WTC11 (cell line): ENCODE measurements at regions not wholly inside any gene's neighbourhood (a gene's known extent, or its start where the extent isn't known, plus 50 kb on each side); places are given as distances from the start of the nearest gene placed in this dataset.

Experiments
- ATAC-seq: fragments of 200-7000 bp; cut with Tn5 transposase; 2 replicates; pipeline ENCODE4 v1.10.0; 2021; ENCODE audit warnings: mild to moderate bottlenecking, moderate library complexity
- CTCF ChIA-PET: fragments of 300-600 bp; sonication (Branson Sonifier 250); formaldehyde crosslinking; loops from one replicate; lab custom pipeline; 2021; ENCODE audit warnings: antibody characterized with exemption; lab: Charles Lee
- POLR2A ChIA-PET: fragments of 350-600 bp; sonication (Branson Sonifier 250); formaldehyde crosslinking; loops from one replicate; lab custom pipeline; 2021; ENCODE audit warnings: antibody characterized with exemption; lab: Charles Lee
- DNase-seq: peaks from one replicate; pipeline ENCODE4 v3.0.0; 2021; ENCODE audit warnings: low spot score
- H3K27ac Mint-ChIP-seq: 2 replicates; pipeline ENCODE4 v1.8.0; 2021; ENCODE audit warnings: mixed read lengths
- H3K27me3 Mint-ChIP-seq: 2 replicates; pipeline ENCODE4 v1.8.0; 2021; ENCODE audit warnings: low read depth, mild to moderate bottlenecking, moderate library complexity, mixed read lengths
- H3K36me3 Mint-ChIP-seq: 2 replicates; pipeline ENCODE4 v1.8.0; 2021; ENCODE audit warnings: mixed read lengths
- H3K4me1 Mint-ChIP-seq: 2 replicates; pipeline ENCODE4 v1.8.0; 2022; ENCODE audit warnings: mixed read lengths
- H3K4me3 Mint-ChIP-seq: 2 replicates; pipeline ENCODE4 v1.8.0; 2021; ENCODE audit warnings: mild to moderate bottlenecking, moderate library complexity, mixed read lengths
- H3K9me3 Mint-ChIP-seq: 2 replicates; pipeline ENCODE4 v1.8.0; 2021; ENCODE audit warnings: mixed read lengths
- AR ChIP-seq: fragments of 250-450 bp; sonication (Bioruptor Pico); IDR thresholded peaks from 2 replicates; pipeline ENCODE4 v1.9.0; 2021; ENCODE audit warnings: mild to moderate bottlenecking
- CREM ChIP-seq: sonication (generic); formaldehyde crosslinking; IDR thresholded peaks from 2 replicates; pipeline ENCODE4 v1.8.1; 2022; ENCODE audit warnings: mild to moderate bottlenecking, missing genetic modification reagents, moderate library complexity
- CTCF ChIP-seq: fragments of 200-600 bp; IDR thresholded peaks from 2 replicates; pipeline ENCODE4 v1.8.0; 2022; ENCODE audit warnings: antibody characterized with exemption
- ELF4 ChIP-seq: sonication (generic); formaldehyde crosslinking; IDR thresholded peaks from 2 replicates; pipeline ENCODE4 v1.8.1; 2022; ENCODE audit warnings: low read depth, mild to moderate bottlenecking, moderate library complexity, missing genetic modification reagents
- ETV6 ChIP-seq: sonication (generic); formaldehyde crosslinking; IDR thresholded peaks from 2 replicates; pipeline ENCODE4 v1.8.1; 2022; ENCODE audit warnings: mild to moderate bottlenecking, missing genetic modification reagents
- FOXJ3 ChIP-seq: sonication (generic); formaldehyde crosslinking; IDR thresholded peaks from 2 replicates; pipeline ENCODE4 v1.9.0; 2021; ENCODE audit warnings: missing genetic modification reagents, mild to moderate bottlenecking, borderline replicate concordance
- HMGA2 ChIP-seq: fragments of 250-450 bp; sonication (Bioruptor Pico); IDR thresholded peaks from 2 replicates; pipeline ENCODE4 v1.4.0; 2021; ENCODE audit warnings: mild to moderate bottlenecking, moderate library complexity
- NR3C1 ChIP-seq: sonication (generic); formaldehyde crosslinking; conservative IDR thresholded peaks from 2 replicates; pipeline ENCODE4 v1.8.1; 2023; ENCODE audit warnings: low read depth, mild to moderate bottlenecking, missing genetic modification reagents
- OVOL2 ChIP-seq: fragments of 250-450 bp; sonication (Bioruptor Pico); IDR thresholded peaks from 2 replicates; pipeline ENCODE4 v1.9.0; 2021; ENCODE audit warnings: mild to moderate bottlenecking, borderline replicate concordance
- ZNF121 ChIP-seq: sonication (generic); formaldehyde crosslinking; IDR thresholded peaks from 2 replicates; pipeline ENCODE4 v1.8.0; 2023; ENCODE audit warnings: missing genetic modification reagents
- ZNF219 ChIP-seq: sonication (generic); formaldehyde crosslinking; IDR thresholded peaks from 2 replicates; pipeline ENCODE4 v1.8.0; 2023; ENCODE audit warnings: missing genetic modification reagents, mild to moderate bottlenecking, borderline replicate concordance
- ZNF263 ChIP-seq: sonication (generic); formaldehyde crosslinking; IDR thresholded peaks from 2 replicates; pipeline ENCODE4 v1.8.1; 2022; ENCODE audit warnings: low read depth, mild to moderate bottlenecking, moderate library complexity, missing genetic modification reagents
- ZNF423 ChIP-seq: fragments of 250-450 bp; sonication (Bioruptor Pico); IDR thresholded peaks from 2 replicates; pipeline ENCODE4 v2.1.2; 2022; ENCODE audit warnings: mild to moderate bottlenecking, moderate library complexity
- ZNF671 ChIP-seq: fragments of 250-450 bp; sonication (Bioruptor Pico); IDR thresholded peaks from 2 replicates; pipeline ENCODE4 v1.8.0; 2021; ENCODE audit warnings: mild to moderate bottlenecking
- TF ChIP-seq, protein P1 (sequence below): sonication (generic); formaldehyde crosslinking; IDR thresholded peaks from 2 replicates; pipeline ENCODE4 v1.8.0; 2022; ENCODE audit warnings: mild to moderate bottlenecking, missing genetic modification reagents
- TF ChIP-seq, protein P2 (sequence below): sonication (generic); formaldehyde crosslinking; IDR thresholded peaks from 2 replicates; pipeline ENCODE4 v1.8.0; 2022; ENCODE audit warnings: mild to moderate bottlenecking, missing genetic modification reagents
- TF ChIP-seq, protein P3 (sequence below): sonication (generic); formaldehyde crosslinking; IDR thresholded peaks from 2 replicates; pipeline ENCODE4 v1.8.0; 2022; ENCODE audit warnings: mild to moderate bottlenecking, missing genetic modification reagents

DNA sequence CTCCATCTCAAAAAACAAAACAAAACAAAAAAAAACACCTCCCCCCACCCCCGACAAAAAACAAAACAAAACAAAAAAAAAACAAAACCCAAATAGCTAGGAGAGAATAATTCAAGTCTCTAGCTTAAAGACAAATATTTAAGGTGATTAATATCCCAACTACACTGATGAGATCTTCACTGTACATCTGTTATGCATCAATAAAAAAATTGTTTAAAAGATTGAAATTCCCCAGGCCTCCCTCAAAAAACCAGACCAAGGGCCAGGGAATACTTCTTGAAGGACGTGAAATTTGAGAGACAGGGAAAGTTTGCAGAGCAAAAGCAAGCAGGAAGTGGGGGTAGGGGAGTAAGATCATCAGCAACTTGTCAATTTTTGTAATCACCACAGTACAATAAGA lies 232.6 kb downstream of the REEP3 start:
- ChIA-PET POLR2A (interaction anchor here (0.6 kb wide), 1 partner anchor 596 kb away, joined by 7 read pairs; no protein-coding TSS in a partner anchor), CTCF (interaction anchor here (0.7 kb wide), 1 partner anchor 642 kb away, joined by 4 read pairs; no protein-coding TSS in a partner anchor)
- DNase-seq = no peak
- Mint-ChIP-seq H3K27me3 (no peaks in the 10 kb centered on the region), H3K36me3 (no peaks in the 10 kb centered on the region), H3K4me3 (no peak overlapping the region), H3K4me1 (peaks cover 3% of the 10 kb centered on the region), H3K27ac (no peak overlapping the region)
- ATAC-seq = no peak
- TF ChIP-seq ZNF423 (CRISPR knock-in tag) (no peak), OVOL2 (CRISPR knock-in tag) (no peak), ETV6 (CRISPR knock-in tag) (no peak), AR (CRISPR knock-in tag) (no peak)
- TF ChIP-seq, protein P1, sequence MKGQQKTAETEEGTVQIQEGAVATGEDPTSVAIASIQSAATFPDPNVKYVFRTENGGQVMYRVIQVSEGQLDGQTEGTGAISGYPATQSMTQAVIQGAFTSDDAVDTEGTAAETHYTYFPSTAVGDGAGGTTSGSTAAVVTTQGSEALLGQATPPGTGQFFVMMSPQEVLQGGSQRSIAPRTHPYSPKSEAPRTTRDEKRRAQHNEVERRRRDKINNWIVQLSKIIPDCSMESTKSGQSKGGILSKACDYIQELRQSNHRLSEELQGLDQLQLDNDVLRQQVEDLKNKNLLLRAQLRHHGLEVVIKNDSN (CRISPR knock-in tag) = no peak
- TF ChIP-seq, all 79 proteins: peak for 0
- H3K9me3 Mint-ChIP-seq = no peaks in the 10 kb centered on the region

GRCh38 chr10:63755441-63755840 lies 234.2 kb downstream of the REEP3 start:
- no peak for DNase-seq
- Mint-ChIP-seq H3K9me3 (no peaks in the 10 kb centered on the region), H3K36me3 (no peaks in the 10 kb centered on the region)
- POLR2A ChIA-PET = no interaction called here
- CTCF ChIA-PET = interaction anchor here (0.9 kb wide), 1 partner anchor 122 kb away, joined by 4 read pairs; no protein-coding TSS in a partner anchor
- no peak for ATAC-seq
- TF ChIP-seq ELF4 (CRISPR knock-in tag) (no peak), ZNF263 (CRISPR knock-in tag) (no peak), ZNF121 (CRISPR knock-in tag) (no peak), ETV6 (CRISPR knock-in tag) (no peak)
- TF ChIP-seq, all 79 proteins: peak for 0
- Mint-ChIP-seq H3K4me1 (peaks cover 3% of the 10 kb centered on the region), H3K27me3 (no peaks in the 10 kb centered on the region), H3K27ac (no peak overlapping the region), H3K4me3 (no peak overlapping the region)

- Mint-ChIP-seq H3K9me3 (no peaks in the 10 kb centered on the region; the same call in 1 of the 2 replicates), H3K27ac (no peak overlapping the region), H3K27me3 (no peaks in the 10 kb centered on the region), H3K36me3 (no peaks in the 10 kb centered on the region), H3K4me1 (peaks cover 3% of the 10 kb centered on the region; the same call in 1 of the 2 replicates), H3K4me3 (no peak overlapping the region)
- DNase-seq (no peak), ATAC-seq (no peak)
- no peak for TF ChIP-seq ZNF671
- no peak for TF ChIP-seq NR3C1 (CRISPR knock-in tag)
- no peak for TF ChIP-seq ZNF219 (CRISPR knock-in tag)
- no peak for TF ChIP-seq FOXJ3 (CRISPR knock-in tag)
- no peak for TF ChIP-seq HMGA2 (CRISPR knock-in tag)
- no peak for TF ChIP-seq OVOL2 (CRISPR knock-in tag)
- TF ChIP-seq CREM (CRISPR knock-in tag) = no peak
- ChIA-PET CTCF (interaction anchor here (1.2 to 1.4 kb wide), 2 partner anchors 62 to 599 kb away, joined by 4 read pairs; no protein-coding TSS in a partner anchor), POLR2A (interaction anchor here (0.6 kb wide), 1 partner anchor 164 kb away, joined by 3 read pairs; no protein-coding TSS in a partner anchor)
These were observed 235.9 kb downstream of the REEP3 start for GRCh38 chr10:63757067-63757466.

DNA sequence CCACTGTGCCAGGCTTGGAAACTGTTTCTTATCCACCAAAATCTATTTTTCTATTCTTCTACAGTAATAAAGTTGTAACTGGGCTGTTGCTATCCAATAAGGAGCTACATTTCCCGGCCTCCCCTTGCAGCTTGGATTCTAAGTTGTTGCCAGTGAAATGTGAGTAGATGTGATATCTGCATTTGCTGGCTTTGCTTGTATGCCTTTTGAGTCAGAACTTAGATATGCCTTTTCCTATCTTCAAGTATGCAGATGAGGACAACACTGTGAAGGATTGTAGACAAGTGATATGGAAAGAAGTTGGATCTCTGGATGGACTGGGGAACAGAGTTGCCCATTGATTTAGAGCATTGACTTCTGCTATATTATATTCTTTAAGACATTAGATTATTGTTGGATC lies 236.9 kb downstream of the REEP3 start:
- no peak for ATAC-seq
- no peak overlapping the region for H3K4me3 Mint-ChIP-seq
- H3K4me1 Mint-ChIP-seq = peaks cover 3% of the 10 kb centered on the region; the same call in 1 of the 2 replicates
- H3K36me3 Mint-ChIP-seq = no peaks in the 10 kb centered on the region
- CTCF ChIA-PET = interaction anchor here (0.6 to 1.4 kb wide), 5 partner anchors 9 to 630 kb away, joined by 3 to 5 read pairs (median 4); no protein-coding TSS in a partner anchor
- no peak overlapping the region for H3K27ac Mint-ChIP-seq
- POLR2A ChIA-PET = no interaction called here
- no peak for DNase-seq
- no peaks in the 10 kb centered on the region for H3K27me3 Mint-ChIP-seq
- H3K9me3 Mint-ChIP-seq = no peaks in the 10 kb centered on the region; the same call in 1 of the 2 replicates
- TF ChIP-seq, protein P2, sequence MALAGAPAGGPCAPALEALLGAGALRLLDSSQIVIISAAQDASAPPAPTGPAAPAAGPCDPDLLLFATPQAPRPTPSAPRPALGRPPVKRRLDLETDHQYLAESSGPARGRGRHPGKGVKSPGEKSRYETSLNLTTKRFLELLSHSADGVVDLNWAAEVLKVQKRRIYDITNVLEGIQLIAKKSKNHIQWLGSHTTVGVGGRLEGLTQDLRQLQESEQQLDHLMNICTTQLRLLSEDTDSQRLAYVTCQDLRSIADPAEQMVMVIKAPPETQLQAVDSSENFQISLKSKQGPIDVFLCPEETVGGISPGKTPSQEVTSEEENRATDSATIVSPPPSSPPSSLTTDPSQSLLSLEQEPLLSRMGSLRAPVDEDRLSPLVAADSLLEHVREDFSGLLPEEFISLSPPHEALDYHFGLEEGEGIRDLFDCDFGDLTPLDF = no peak
- TF ChIP-seq, protein P3, sequence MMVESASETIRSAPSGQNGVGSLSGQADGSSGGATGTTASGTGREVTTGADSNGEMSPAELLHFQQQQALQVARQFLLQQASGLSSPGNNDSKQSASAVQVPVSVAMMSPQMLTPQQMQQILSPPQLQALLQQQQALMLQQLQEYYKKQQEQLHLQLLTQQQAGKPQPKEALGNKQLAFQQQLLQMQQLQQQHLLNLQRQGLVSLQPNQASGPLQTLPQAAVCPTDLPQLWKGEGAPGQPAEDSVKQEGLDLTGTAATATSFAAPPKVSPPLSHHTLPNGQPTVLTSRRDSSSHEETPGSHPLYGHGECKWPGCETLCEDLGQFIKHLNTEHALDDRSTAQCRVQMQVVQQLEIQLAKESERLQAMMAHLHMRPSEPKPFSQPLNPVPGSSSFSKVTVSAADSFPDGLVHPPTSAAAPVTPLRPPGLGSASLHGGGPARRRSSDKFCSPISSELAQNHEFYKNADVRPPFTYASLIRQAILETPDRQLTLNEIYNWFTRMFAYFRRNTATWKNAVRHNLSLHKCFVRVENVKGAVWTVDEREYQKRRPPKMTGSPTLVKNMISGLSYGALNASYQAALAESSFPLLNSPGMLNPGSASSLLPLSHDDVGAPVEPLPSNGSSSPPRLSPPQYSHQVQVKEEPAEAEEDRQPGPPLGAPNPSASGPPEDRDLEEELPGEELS (CRISPR knock-in tag) = no peak
- TF ChIP-seq CTCF = no peak
- TF ChIP-seq ZNF263 (CRISPR knock-in tag) = no peak
